Prostate gland (tissue), 2 donors: ENCODE measurements at regions not wholly inside any gene's neighbourhood (a gene's known extent, or its start where the extent isn't known, plus 50 kb on each side); places are given as distances from the start of the nearest gene placed in this dataset.

ENCODE experiments used
- POLR2A ChIP-seq: fragments of 450-650 bp; IDR thresholded peaks from one replicate; pipeline ENCODE4 v1.6.1; 2016; ENCODE audit warnings: antibody characterized with exemption, mild to moderate bottlenecking
- POLR2AphosphoS5 ChIP-seq: sonication (generic); formaldehyde crosslinking; IDR thresholded peaks from one replicate; pipeline ENCODE4 v1.6.1; 2017; ENCODE audit warnings: antibody characterized with exemption
- TF ChIP-seq, protein P1 (sequence below), 4 experiments: fragments of 200-600 bp in 2 of 4; fragments of 450-650 bp in 2 of 4; sonication (generic) in 2 of 4; IDR thresholded peaks; 1 replicate in 3 of 4; 2 replicates in 1 of 4; pipeline ENCODE4 v1.5.1; 2016 to 2019; ENCODE audit warnings: antibody characterized with exemption in 4 of 4, mild to moderate bottlenecking in 2 of 4, moderate library complexity in 2 of 4

DNA sequence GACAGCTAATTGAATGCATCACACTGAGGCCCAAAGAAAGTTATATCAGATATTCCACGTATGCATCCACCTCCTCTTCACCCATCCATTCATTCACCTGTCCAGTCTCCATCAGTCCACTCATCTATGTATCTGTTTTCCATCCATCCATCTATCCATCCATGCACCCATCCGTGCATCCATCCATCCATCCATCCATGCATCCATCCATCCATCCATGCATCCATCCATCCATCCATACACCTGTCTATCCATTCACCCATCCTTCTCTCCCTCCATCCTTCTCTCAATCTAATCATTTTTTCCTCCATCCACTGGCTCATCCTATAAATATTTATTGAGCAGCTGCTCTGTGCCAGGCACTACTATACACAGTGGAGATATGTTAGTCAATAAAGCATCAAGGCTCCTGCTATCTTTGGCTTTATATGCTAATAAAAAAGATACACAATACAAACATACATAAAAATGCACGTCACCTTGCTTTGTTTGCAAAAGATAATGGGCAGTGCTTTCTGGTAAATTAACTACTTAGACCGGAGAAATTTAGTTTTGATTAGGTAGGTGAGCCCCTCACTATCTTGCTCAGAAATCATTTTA lies 442.0 kb upstream of the KLF6 start:
- TF ChIP-seq, protein P1, sequence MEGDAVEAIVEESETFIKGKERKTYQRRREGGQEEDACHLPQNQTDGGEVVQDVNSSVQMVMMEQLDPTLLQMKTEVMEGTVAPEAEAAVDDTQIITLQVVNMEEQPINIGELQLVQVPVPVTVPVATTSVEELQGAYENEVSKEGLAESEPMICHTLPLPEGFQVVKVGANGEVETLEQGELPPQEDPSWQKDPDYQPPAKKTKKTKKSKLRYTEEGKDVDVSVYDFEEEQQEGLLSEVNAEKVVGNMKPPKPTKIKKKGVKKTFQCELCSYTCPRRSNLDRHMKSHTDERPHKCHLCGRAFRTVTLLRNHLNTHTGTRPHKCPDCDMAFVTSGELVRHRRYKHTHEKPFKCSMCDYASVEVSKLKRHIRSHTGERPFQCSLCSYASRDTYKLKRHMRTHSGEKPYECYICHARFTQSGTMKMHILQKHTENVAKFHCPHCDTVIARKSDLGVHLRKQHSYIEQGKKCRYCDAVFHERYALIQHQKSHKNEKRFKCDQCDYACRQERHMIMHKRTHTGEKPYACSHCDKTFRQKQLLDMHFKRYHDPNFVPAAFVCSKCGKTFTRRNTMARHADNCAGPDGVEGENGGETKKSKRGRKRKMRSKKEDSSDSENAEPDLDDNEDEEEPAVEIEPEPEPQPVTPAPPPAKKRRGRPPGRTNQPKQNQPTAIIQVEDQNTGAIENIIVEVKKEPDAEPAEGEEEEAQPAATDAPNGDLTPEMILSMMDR (IDR thresholded peaks at IDR 0.05) = no peak
- TF ChIP-seq POLR2A (no peak), POLR2AphosphoS5 (peak; percentile 17)
